ENCODE measurements at regions not wholly inside any gene's neighbourhood (a gene's known extent, or its start where the extent isn't known, plus 50 kb on each side); places are given as distances from the start of the nearest gene placed in this dataset.

DNA sequence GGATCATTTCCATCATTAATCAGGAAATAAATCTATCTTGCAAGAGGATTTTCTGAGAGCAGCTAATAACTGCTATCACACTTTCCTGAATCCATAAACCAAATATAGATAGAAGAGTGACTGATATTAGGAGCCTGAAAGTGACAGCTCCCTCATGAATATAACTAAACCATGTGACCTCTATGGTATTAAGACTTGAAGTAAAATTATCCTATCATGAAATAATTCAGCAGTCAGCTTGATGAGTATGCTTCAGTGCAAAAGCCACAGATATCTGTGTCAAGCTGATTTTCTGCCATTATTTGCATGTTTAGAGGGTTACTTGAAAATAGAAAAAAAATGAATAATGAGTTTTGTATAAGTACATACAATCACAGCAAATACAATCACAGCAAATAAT lies 80.1 kb upstream of the PPP1R3A start:
- intact Hi-C loops (cut with DNase I) = no loop called here
- Histone ChIP-seq H3K4me3 (replicated peaks in 1 of 3) (no peak overlapping the region), H3K4me1 (no peaks in the 10 kb centered on the region), H3K27me3 (no peaks in the 10 kb centered on the region), H3K36me3 (no peaks in the 10 kb centered on the region), H3K27ac (no peak overlapping the region), H3K9me3 (no peaks in the 10 kb centered on the region)
- TF ChIP-seq POLR2A (IDR thresholded peaks at IDR 0.05) = no peak
- no peak for DNase-seq

DNA sequence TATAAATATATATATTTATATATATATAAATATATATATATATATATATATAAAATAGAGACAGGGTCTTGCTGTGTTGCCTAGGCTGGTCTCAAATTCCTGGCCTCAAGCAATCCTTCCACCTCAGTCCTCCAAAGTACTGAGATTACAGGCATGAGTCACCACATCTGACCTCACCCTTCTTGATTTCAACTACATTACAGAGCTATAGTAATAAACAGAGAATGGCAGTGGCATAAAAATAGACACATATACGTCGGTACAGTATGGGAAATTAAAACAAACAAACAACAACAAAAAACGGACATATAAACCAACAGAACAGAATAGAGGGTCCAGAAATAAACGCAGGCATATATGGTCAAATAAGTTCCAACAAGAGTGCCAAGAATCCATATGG lies 77.6 kb upstream of the PPP1R3A start:
- WGBS, 2 donors = 74 to 81% methylated on average over 4 of the region's 4 CpGs
- DNase-seq = no peak

GRCh38 chr7:113986216-113986615 lies 67.4 kb upstream of the PPP1R3A start:
- Histone ChIP-seq H3K9me3 (no peaks in the 10 kb centered on the region), H3K4me3 (replicated peaks in 1 of 3) (no peak overlapping the region), H3K27me3 (no peaks in the 10 kb centered on the region), H3K36me3 (no peaks in the 10 kb centered on the region), H3K4me1 (no peaks in the 10 kb centered on the region), H3K27ac (no peak overlapping the region)
- DNase-seq = no peak
- intact Hi-C loops (cut with DNase I) = no loop called here
- TF ChIP-seq POLR2A (IDR thresholded peaks at IDR 0.05) = no peak
- TF ChIP-seq, protein P1, sequence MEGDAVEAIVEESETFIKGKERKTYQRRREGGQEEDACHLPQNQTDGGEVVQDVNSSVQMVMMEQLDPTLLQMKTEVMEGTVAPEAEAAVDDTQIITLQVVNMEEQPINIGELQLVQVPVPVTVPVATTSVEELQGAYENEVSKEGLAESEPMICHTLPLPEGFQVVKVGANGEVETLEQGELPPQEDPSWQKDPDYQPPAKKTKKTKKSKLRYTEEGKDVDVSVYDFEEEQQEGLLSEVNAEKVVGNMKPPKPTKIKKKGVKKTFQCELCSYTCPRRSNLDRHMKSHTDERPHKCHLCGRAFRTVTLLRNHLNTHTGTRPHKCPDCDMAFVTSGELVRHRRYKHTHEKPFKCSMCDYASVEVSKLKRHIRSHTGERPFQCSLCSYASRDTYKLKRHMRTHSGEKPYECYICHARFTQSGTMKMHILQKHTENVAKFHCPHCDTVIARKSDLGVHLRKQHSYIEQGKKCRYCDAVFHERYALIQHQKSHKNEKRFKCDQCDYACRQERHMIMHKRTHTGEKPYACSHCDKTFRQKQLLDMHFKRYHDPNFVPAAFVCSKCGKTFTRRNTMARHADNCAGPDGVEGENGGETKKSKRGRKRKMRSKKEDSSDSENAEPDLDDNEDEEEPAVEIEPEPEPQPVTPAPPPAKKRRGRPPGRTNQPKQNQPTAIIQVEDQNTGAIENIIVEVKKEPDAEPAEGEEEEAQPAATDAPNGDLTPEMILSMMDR (IDR thresholded peaks at IDR 0.05) = no peak
- 94 to 97% methylated on average over 2 of the region's 2 CpGs for WGBS, 2 donors

More for the DNA sequence above, 77.6 kb upstream of the PPP1R3A start:
- Histone ChIP-seq H3K9me3 (no peaks in the 10 kb centered on the region), H3K27me3 (no peaks in the 10 kb centered on the region), H3K27ac (no peak overlapping the region), H3K4me3 (replicated peaks in 1 of 3) (no peak overlapping the region), H3K36me3 (no peaks in the 10 kb centered on the region), H3K4me1 (no peaks in the 10 kb centered on the region)
- intact Hi-C loops (cut with DNase I) = no loop called here
- TF ChIP-seq, protein P1 (IDR thresholded peaks at IDR 0.05) = no peak
- no peak for TF ChIP-seq POLR2A (IDR thresholded peaks at IDR 0.05)

- Histone ChIP-seq H3K9me3 (no peaks in the 10 kb centered on the region), H3K36me3 (no peaks in the 10 kb centered on the region), H3K4me1 (no peaks in the 10 kb centered on the region), H3K27ac (no peak overlapping the region), H3K4me3 (replicated peaks in 1 of 3) (no peak overlapping the region), H3K27me3 (no peaks in the 10 kb centered on the region)
- intact Hi-C loops (cut with DNase I) = no loop called here
- no peak for DNase-seq
- WGBS, 2 donors = 92 to 95% methylated on average over 4 of the region's 4 CpGs
- no peak for TF ChIP-seq POLR2A (IDR thresholded peaks at IDR 0.05)
- TF ChIP-seq, protein P1 (IDR thresholded peaks at IDR 0.05) = no peak
Measured at GRCh38 chr7:113976508-113976907, 57.7 kb upstream of the PPP1R3A start.

- Histone ChIP-seq H3K4me1 (no peaks in the 10 kb centered on the region), H3K27me3 (no peaks in the 10 kb centered on the region), H3K27ac (no peak overlapping the region), H3K4me3 (replicated peaks in 1 of 3) (no peak overlapping the region), H3K9me3 (no peaks in the 10 kb centered on the region), H3K36me3 (no peaks in the 10 kb centered on the region)
- 36 to 37% methylated on average over 2 of the region's 2 CpGs for WGBS, 2 donors
- intact Hi-C loops (cut with DNase I) = no loop called here
- DNase-seq = no peak
- no peak for TF ChIP-seq POLR2A (IDR thresholded peaks at IDR 0.05)
- TF ChIP-seq, protein P1 (IDR thresholded peaks at IDR 0.05) = no peak
Measured at GRCh38 chr7:113968713-113969112, 49.9 kb upstream of the PPP1R3A start.
